IgD-negative memory B cell (primary cell): ENCODE measurements at regions not wholly inside any gene's neighbourhood (a gene's known extent, or its start where the extent isn't known, plus 50 kb on each side); places are given as distances from the start of the nearest gene placed in this dataset.

Experiments
- H3K27ac Mint-ChIP-seq, 3 donors: one replicate each; pipeline ENCODE4 v1.8.0; 2020 to 2022; ENCODE audit warnings: mild to moderate bottlenecking in 3 of 3, mixed read lengths in 3 of 3, moderate library complexity in 1 of 3
- H3K27me3 Mint-ChIP-seq: one replicate; pipeline ENCODE4 v1.8.0; 2021; ENCODE audit warnings: mixed read lengths
- H3K36me3 Mint-ChIP-seq: one replicate; pipeline ENCODE4 v1.8.0; 2020; ENCODE audit warnings: mild to moderate bottlenecking, mixed read lengths
- H3K4me1 Mint-ChIP-seq, 3 donors: one replicate each; pipeline ENCODE4 v1.8.0; 2020 to 2022; ENCODE audit warnings: mixed read lengths in 3 of 3, mild to moderate bottlenecking in 1 of 3
- H3K4me3 Mint-ChIP-seq, 4 donors: one replicate each; pipeline ENCODE4 v1.8.0; 2020 to 2022; ENCODE audit warnings: mild to moderate bottlenecking in 4 of 4, mixed read lengths in 4 of 4, moderate library complexity in 3 of 4
- H3K9me3 Mint-ChIP-seq, 3 donors: one replicate each; pipeline ENCODE4 v1.8.0; 2020 to 2021; ENCODE audit warnings: mixed read lengths in 3 of 3, mild to moderate bottlenecking in 1 of 3

DNA sequence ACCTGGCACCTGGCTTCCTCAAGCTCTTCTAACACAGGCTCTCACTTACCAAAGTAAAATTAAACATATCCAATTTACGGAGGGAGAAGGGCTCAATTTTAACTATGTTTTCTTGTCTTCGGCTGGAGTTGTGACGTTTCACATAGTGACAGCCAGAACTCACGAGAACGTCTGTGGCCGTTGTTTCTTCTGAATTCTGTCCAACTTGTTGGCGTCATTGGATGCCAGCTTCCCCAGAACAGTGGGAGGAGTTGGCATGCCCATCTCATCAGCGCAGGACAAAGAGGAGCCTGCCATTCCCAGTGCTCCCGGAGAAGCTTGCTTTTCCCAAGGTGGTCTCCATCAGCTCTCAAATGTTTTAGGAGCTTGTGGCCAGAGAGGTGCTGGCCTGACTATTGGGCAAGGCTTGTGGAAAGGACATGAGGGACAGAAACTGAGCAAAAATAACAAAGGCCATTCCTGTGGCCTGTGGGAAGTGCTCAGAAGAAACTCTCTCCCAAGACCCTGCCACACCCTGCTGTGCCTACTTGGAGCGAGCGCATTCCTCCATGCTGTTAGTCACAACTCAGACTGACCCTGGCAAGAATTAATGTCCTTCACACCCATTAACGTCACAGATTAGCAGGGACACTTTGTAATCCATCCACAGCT is 265.4 kb upstream of the CDH4 start:
- Mint-ChIP-seq H3K36me3 (peaks cover 2% of the 10 kb centered on the region), H3K9me3 (peaks cover 3 to 7% (median 5%) of the 10 kb centered on the region in 3 donors), H3K27ac (no peak overlapping the region), H3K4me1 (no peaks in the 10 kb centered on the region), H3K27me3 (peaks cover 1% of the 10 kb centered on the region), H3K4me3 (no peak overlapping the region)

DNA sequence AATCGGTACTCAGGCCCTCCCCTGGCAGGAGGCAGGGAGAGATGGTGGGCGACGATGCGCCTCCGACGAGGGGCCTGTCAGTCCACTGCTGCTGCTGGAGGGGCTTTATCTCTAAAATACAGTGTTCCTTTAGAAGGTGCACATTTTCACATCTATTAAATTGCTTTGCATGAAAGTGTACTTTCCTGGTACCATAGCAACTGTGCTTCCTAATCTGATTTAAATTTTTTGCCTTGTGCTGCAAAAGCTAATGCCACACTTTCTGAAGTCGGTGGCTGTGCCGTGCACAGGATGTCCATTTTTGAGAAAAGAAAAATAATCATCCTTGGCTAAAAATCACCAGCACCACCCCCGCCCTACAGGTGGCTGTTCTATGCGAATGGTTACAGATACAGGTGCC is 262.0 kb upstream of the CDH4 start:
- H3K4me3 Mint-ChIP-seq, result no peak overlapping the region
- peaks cover 0 to 8% (median 4%) of the 10 kb centered on the region in 3 donors for H3K9me3 Mint-ChIP-seq
- no peaks in the 10 kb centered on the region for H3K36me3 Mint-ChIP-seq
- peaks cover 1% of the 10 kb centered on the region for H3K27me3 Mint-ChIP-seq
- no peak overlapping the region for H3K27ac Mint-ChIP-seq
- H3K4me1 Mint-ChIP-seq, result no peaks in the 10 kb centered on the region

DNA sequence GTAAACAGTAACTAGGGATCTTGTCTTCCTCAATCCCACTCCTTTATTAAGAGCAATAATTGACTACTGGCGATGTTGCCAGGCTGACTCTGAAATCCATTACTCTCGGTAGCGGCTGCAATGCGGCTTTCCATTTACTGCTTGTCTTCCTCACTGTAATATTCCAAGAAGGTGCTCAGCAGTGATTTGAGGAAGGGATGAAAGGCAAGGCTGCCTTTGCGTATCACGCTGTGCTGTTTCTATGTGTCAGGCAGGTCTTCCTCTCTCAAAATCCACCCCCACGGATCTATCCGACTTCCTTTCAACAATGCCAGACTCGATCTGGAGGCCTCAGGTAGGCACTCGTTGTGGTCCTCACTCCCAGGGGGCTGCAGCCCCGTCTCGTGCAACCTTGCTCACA is 261.4 kb upstream of the CDH4 start:
- peak overlapping the region in 1 of 4 donors; percentile 20 for H3K4me3 Mint-ChIP-seq
- H3K27me3 Mint-ChIP-seq, result peaks cover 1% of the 10 kb centered on the region
- no peaks in the 10 kb centered on the region for H3K4me1 Mint-ChIP-seq
- H3K36me3 Mint-ChIP-seq, result no peaks in the 10 kb centered on the region
- peaks cover 0 to 8% (median 2%) of the 10 kb centered on the region in 3 donors for H3K9me3 Mint-ChIP-seq
- no peak overlapping the region for H3K27ac Mint-ChIP-seq

DNA sequence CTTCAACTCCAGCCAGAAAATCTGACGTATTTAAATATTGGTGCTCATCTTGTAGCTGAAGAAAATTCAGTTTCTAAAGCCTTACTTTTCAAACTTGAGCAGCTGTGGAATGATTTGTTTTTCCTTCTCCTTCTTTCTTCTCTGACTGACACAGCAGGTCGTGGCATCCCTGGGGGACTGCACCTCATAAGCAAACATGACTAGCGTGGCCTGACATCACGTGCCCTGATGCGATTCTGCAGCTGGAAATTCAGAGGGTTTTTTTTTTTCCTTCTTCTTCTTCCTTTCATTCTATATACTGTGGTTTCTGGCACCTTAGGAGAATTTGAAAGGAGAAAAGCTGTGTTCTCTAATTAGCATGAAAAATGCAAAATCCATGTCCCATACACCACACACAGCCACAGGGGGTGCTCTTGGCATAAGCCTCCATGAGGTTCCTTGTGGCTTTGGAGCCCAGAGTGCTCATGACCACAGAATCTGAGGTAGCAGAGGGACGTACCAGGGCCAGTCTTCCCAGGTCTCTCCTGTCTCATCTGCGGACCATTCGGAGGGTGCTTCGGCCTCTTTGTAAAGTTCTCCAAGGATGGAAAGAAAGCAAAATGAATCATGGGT is 258.5 kb upstream of the CDH4 start:
- H3K9me3 Mint-ChIP-seq, result peaks cover 0 to 7% (median 3%) of the 10 kb centered on the region in 3 donors
- no peak overlapping the region for H3K4me3 Mint-ChIP-seq
- H3K4me1 Mint-ChIP-seq, result no peaks in the 10 kb centered on the region
- no peak overlapping the region for H3K27ac Mint-ChIP-seq
- H3K27me3 Mint-ChIP-seq, result peaks cover 1% of the 10 kb centered on the region
- H3K36me3 Mint-ChIP-seq, result no peaks in the 10 kb centered on the region

DNA sequence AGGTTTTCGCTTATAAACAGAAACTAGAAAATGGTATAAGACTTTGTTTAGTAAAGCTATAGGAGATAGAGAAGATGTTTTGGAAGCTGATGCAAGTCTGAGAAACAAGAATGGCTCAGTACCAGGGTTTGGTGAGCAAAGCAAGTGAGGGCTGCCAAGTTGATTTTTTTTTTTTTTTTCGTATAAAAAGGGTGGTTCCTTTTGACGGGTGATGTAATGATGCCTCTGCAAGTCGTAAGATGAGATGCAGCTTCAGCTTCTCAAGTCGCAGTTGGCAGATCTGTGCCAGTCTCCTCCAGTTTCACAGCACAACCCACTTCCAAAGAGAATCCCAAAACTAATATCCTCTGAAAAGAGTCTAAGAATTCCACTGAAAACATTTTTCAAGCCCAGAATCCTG is 252.8 kb upstream of the CDH4 start:
- Mint-ChIP-seq H3K27ac (no peak overlapping the region), H3K4me1 (no peaks in the 10 kb centered on the region)

DNA sequence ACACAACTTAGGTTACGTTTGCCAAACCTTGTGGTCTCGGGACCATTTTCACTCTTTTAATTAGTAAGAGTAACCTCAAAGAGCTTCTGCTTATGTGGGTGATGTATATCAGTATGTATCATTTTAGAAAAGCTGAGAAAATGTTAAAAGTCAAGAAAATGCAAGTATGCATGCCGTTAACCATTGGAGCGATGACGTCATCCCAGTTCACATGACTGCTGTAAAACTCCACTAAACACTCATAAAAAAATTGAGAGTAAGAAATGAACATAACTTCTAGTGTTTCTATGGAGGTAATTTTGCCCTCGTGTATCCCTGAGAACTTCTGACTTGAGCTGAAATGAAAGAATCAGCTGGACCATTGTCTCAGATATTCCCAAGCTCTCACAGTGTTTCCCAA is 250.0 kb upstream of the CDH4 start:
- no peaks in the 10 kb centered on the region for H3K27me3 Mint-ChIP-seq
- peaks cover 0 to 7% (median 2%) of the 10 kb centered on the region in 3 donors for H3K9me3 Mint-ChIP-seq
- H3K4me3 Mint-ChIP-seq, result no peak overlapping the region
- no peaks in the 10 kb centered on the region for H3K4me1 Mint-ChIP-seq
- H3K36me3 Mint-ChIP-seq, result no peaks in the 10 kb centered on the region
- no peak overlapping the region for H3K27ac Mint-ChIP-seq

More for the DNA sequence above, 252.8 kb upstream of the CDH4 start:
- H3K4me3 Mint-ChIP-seq, result no peak overlapping the region
- no peaks in the 10 kb centered on the region for H3K36me3 Mint-ChIP-seq
- no peaks in the 10 kb centered on the region for H3K27me3 Mint-ChIP-seq
- H3K9me3 Mint-ChIP-seq, result peaks cover 0 to 6% (median 3%) of the 10 kb centered on the region in 3 donors

DNA sequence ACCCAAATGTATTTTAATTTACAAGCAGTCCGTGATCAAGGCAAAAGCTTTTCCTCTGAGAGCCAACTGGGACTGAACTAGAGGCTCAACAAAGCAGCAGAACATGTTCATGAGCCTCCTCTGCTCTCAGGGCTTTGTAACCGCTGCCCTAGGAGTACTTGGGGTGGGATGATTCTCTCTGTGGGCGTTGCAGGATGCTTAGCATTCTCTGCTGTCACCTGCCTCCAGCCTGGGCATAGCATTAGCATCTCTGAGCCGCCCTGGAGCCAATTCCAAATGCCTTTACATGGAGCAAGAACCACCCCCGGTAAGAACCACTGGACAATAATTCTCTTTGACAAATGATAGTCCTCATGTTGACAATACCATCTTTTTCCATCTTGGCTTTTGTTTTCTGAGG is 237.6 kb upstream of the CDH4 start:
- Mint-ChIP-seq H3K9me3 (peaks cover 0 to 16% (median 6%) of the 10 kb centered on the region in 3 donors), H3K27me3 (no peaks in the 10 kb centered on the region), H3K27ac (no peak overlapping the region), H3K4me1 (no peaks in the 10 kb centered on the region), H3K4me3 (no peak overlapping the region), H3K36me3 (no peaks in the 10 kb centered on the region)

DNA sequence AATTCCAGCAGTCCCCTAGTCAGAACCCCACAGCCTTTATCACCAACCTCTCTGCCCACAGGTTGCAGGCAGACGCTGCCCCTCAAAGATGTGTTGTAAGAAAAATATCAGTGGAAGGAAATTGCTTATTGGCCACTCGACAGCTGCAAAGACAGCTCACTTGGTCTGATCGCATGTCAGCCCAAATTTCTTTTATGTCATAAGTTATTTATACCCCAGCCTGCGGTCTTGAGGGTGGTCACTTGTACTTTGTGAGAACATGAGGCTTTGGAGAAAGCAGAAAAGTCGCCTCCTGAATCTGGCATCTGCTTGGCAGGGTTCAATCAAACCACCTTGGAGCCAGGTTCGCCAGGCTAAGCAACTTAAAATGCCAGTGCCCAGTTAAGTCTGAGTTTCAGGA is 236.5 kb upstream of the CDH4 start:
- Mint-ChIP-seq H3K4me1 (peaks cover 0 to 1% (median 0%) of the 10 kb centered on the region in 3 donors), H3K4me3 (no peak overlapping the region), H3K27me3 (no peaks in the 10 kb centered on the region), H3K27ac (no peak overlapping the region), H3K9me3 (peaks cover 0 to 20% (median 10%) of the 10 kb centered on the region in 3 donors), H3K36me3 (no peaks in the 10 kb centered on the region)

DNA sequence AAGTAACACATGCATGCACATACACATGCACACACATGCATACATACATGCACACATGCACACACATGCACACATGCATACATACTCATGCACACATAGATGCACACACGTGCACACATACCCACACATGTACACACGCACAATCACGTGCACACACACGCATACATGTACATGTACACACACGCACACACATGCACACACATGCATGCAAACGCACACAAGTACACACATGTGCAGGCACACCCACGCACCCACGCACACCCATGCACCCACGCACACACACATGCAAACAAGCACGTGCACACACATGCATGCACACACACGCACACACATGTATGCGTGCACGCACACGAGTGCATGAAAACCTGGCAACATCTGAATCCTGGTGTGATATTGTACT is 232.7 kb upstream of the CDH4 start:
- H3K9me3 Mint-ChIP-seq, result peaks cover 2 to 23% (median 9%) of the 10 kb centered on the region in 3 donors
- no peak overlapping the region for H3K4me3 Mint-ChIP-seq
- H3K4me1 Mint-ChIP-seq, result peaks cover 0 to 1% (median 0%) of the 10 kb centered on the region in 3 donors

DNA sequence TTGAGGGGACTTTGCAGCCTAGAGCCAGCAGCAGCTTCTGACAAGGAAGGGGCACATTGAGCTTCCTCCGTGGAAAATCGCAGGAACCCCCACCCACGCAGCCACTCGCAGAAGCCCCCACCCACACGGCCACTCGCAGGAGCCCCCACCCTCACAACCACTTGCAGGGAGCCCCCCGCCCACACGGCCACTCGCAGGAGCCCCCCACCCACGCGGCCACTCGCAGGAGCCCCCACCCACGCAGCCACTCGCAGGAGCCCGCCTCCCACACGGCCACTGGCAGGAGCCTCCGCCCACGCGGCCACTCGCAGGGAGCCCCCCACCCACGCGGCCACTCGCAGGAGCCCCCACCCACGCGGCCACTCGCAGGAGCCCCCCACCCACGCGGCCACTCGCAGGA is 228.4 kb upstream of the CDH4 start:
- no peak overlapping the region for H3K4me3 Mint-ChIP-seq
- no peaks in the 10 kb centered on the region for H3K36me3 Mint-ChIP-seq
- H3K4me1 Mint-ChIP-seq, result peaks cover 0 to 1% (median 0%) of the 10 kb centered on the region in 3 donors
- H3K9me3 Mint-ChIP-seq, result peaks cover 6 to 13% (median 10%) of the 10 kb centered on the region in 3 donors
- no peak overlapping the region for H3K27ac Mint-ChIP-seq
- H3K27me3 Mint-ChIP-seq, result no peaks in the 10 kb centered on the region

More for the DNA sequence above, 232.7 kb upstream of the CDH4 start:
- no peaks in the 10 kb centered on the region for H3K36me3 Mint-ChIP-seq
- H3K27ac Mint-ChIP-seq, result no peak overlapping the region
- H3K27me3 Mint-ChIP-seq, result no peaks in the 10 kb centered on the region

DNA sequence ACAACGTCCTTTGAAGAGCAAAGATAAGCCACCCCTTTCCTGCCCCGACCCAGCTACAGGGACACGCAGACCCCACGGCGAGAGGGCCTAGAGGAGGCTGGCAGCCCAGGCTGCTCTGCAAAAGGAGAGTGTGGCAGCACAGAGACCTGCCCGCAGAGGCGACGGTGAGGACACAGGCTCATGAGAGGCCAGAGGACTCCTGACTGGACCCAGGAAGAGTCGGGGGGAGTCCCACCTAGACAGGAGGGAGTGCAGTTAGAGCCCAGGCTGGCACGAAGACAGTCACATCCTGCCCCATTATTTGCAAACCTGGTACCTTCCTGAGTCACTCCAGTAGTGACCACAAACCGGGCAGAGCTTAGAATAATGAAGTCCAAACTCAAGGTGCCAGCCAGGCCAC is 227.7 kb upstream of the CDH4 start:
- H3K9me3 Mint-ChIP-seq, result peaks cover 6 to 14% (median 7%) of the 10 kb centered on the region in 3 donors
- H3K4me3 Mint-ChIP-seq, result no peak overlapping the region
- no peak overlapping the region for H3K27ac Mint-ChIP-seq
- H3K27me3 Mint-ChIP-seq, result no peaks in the 10 kb centered on the region
- peaks cover 0 to 1% (median 0%) of the 10 kb centered on the region in 3 donors for H3K4me1 Mint-ChIP-seq
- no peaks in the 10 kb centered on the region for H3K36me3 Mint-ChIP-seq

DNA sequence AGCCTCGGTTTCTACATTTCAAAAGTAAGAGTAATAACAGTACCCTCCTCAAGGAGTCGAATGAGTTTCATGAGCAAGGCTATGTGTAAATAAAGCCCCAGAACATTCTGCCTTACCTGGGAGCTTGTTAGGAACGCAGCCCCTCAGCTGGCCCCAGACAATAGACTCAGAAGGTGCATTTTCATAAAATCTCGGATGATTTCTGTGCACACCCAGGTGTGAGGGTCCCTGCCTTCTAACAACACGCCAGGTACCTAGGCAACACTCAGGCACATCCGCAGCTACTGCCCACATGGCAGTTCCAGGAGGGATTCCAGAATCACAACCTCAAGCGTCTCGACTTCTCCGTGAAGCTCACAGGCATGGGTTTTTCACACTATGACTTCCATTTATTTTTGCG is 226.5 kb upstream of the CDH4 start:
- no peaks in the 10 kb centered on the region for H3K27me3 Mint-ChIP-seq
- no peak overlapping the region for H3K4me3 Mint-ChIP-seq
- no peaks in the 10 kb centered on the region for H3K36me3 Mint-ChIP-seq
- peaks cover 2 to 15% (median 3%) of the 10 kb centered on the region in 3 donors for H3K9me3 Mint-ChIP-seq
- H3K4me1 Mint-ChIP-seq, result no peaks in the 10 kb centered on the region
- no peak overlapping the region for H3K27ac Mint-ChIP-seq

DNA sequence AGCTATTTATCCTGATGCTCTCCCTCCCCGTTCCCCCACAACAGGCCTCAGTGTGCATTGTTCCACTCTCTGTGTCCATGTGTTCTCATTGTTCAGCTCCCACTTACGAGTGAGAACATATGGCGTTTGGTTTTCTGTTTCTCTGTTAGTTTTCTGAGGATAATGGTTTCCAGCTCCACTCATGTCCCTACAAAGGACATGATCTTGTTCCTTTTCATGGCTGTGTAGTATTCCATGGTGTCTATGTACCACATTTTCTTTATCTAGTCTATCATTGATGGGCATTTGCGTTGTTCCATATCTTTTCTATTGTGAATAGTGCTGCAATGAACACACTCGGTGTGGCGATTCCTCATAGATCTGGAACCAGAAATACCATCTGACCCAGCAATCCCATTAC is 225.9 kb upstream of the CDH4 start:
- H3K27me3 Mint-ChIP-seq, result no peaks in the 10 kb centered on the region
- H3K4me1 Mint-ChIP-seq, result no peaks in the 10 kb centered on the region
- H3K27ac Mint-ChIP-seq, result no peak overlapping the region
- no peaks in the 10 kb centered on the region for H3K36me3 Mint-ChIP-seq
- no peak overlapping the region for H3K4me3 Mint-ChIP-seq
- H3K9me3 Mint-ChIP-seq, result peaks cover 0 to 16% (median 2%) of the 10 kb centered on the region in 3 donors

DNA sequence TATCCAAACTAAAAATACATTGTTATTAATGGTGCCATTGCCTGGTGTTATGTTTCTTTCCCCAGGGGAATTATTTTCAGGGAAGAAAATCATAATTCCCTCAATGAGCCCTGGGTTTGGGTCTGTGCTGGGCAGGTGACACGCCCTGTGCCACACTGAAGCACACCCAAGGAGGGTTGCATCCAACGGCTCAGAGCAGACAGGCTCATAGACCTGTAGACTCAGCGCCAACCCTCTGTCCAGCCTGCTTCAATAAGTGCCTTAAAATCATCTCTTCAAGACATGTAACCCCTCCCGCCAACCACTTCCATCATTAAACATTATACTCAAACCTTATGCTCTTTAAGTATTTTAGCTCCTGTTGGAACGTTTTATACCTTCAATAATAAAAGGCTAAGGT is 225.3 kb upstream of the CDH4 start:
- Mint-ChIP-seq H3K27ac (no peak overlapping the region), H3K4me1 (no peaks in the 10 kb centered on the region), H3K4me3 (no peak overlapping the region), H3K36me3 (no peaks in the 10 kb centered on the region), H3K9me3 (peaks cover 0 to 16% (median 0%) of the 10 kb centered on the region in 3 donors), H3K27me3 (no peaks in the 10 kb centered on the region)

DNA sequence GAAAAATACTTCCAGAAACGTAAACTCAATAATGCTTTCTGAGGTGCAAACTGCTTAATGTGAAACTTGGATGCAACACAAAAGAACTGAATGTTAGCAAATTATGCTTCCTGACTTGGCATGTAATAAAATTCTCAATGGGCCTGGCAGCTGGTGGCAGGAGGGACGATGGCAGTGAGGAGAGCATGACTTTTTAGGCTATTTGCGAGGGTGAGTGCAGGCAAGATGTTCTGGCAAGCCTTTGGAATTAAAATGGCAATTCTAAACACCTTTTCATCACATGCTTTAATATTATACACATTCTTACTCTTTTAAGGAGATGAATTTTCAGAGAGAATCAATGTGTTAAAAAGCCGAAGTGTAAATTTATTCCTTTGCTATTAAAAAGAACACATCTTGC is 224.8 kb upstream of the CDH4 start:
- Mint-ChIP-seq H3K4me1 (no peaks in the 10 kb centered on the region), H3K36me3 (no peaks in the 10 kb centered on the region), H3K9me3 (peaks cover 0 to 14% (median 0%) of the 10 kb centered on the region in 3 donors), H3K27me3 (no peaks in the 10 kb centered on the region), H3K27ac (no peak overlapping the region), H3K4me3 (no peak overlapping the region)

DNA sequence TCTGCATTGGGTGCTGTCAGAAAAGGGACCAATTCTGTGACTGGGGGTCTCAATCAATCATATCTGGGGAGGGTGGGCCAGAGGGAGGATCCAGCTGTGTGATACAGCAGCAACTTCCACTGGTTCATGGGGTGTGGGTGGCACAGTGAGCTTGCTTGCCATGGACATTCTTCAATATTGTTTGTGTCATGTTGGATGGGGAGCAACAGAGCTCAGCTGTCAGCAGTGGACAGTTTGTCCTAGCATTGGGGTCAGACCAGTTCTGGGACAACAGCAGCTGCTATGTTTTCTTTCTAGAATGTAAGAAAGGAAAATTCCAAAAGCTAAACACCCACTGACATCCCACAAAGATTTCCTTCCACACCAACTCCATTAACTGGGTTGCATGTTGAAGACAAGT is 221.9 kb upstream of the CDH4 start:
- Mint-ChIP-seq H3K27me3 (no peaks in the 10 kb centered on the region), H3K27ac (no peak overlapping the region), H3K4me3 (no peak overlapping the region), H3K36me3 (peaks cover 1% of the 10 kb centered on the region), H3K9me3 (peaks cover 0 to 18% (median 8%) of the 10 kb centered on the region in 3 donors), H3K4me1 (no peaks in the 10 kb centered on the region)
